Lung (tissue), 11 donors: ENCODE measurements at regions not wholly inside any gene's neighbourhood (a gene's known extent, or its start where the extent isn't known, plus 50 kb on each side); places are given as distances from the start of the nearest gene placed in this dataset.

Experiments used
- ATAC-seq: fragments of 200-7000 bp; cut with Tn5 transposase; one replicate; pipeline ENCODE4 v1.9.1; 2020; ENCODE audit warnings: moderate number of reproducible peaks; ENCODE audit not compliant: insufficient read depth, low FRiP score
- DNase-seq, 3 donors: peaks; one replicate each; pipeline ENCODE4 v3.0.0-alpha.2; 2013 to 2017
- H3K27ac ChIP-seq, 2 donors: one replicate each; pipeline ENCODE4 v1.5.1; 2013; ENCODE audit warnings: mild to moderate bottlenecking in 2 of 2, moderate library complexity in 2 of 2, control low read depth in 1 of 2, inconsistent platforms in 1 of 2, low read depth in 1 of 2, low read length in 1 of 2
- H3K27me3 ChIP-seq, 3 donors: one replicate each; pipeline ENCODE4 v1.5.1; 2013; ENCODE audit warnings: low read length in 2 of 3; ENCODE audit not compliant: control insufficient read depth in 3 of 3, insufficient read depth in 3 of 3
- H3K36me3 ChIP-seq, 4 donors: one replicate each; pipeline ENCODE4 v1.5.1; 2013; ENCODE audit warnings: low read length in 4 of 4, mild to moderate bottlenecking in 1 of 4, moderate library complexity in 1 of 4; ENCODE audit not compliant: control insufficient read depth in 4 of 4, insufficient read depth in 4 of 4
- H3K4me1 ChIP-seq, 5 donors: one replicate each; pipeline ENCODE4 v1.5.1; 2013; ENCODE audit warnings: low read length in 5 of 5, mild to moderate bottlenecking in 2 of 5, moderate library complexity in 1 of 5; ENCODE audit not compliant: control insufficient read depth in 5 of 5, insufficient read depth in 5 of 5
- H3K4me3 ChIP-seq: one replicate; pipeline ENCODE4 v1.5.1; 2013; ENCODE audit warnings: mild to moderate bottlenecking, control low read depth, moderate library complexity
- H3K9ac ChIP-seq, 2 donors: one replicate each; pipeline ENCODE4 v1.5.1; 2013; ENCODE audit warnings: low read length in 2 of 2, control low read depth in 1 of 2; ENCODE audit not compliant: insufficient read depth in 1 of 2
- H3K9me3 ChIP-seq, 4 donors: one replicate each; pipeline ENCODE4 v1.5.1; 2013; ENCODE audit warnings: low read length in 3 of 4, mild to moderate bottlenecking in 1 of 4, moderate library complexity in 1 of 4; ENCODE audit not compliant: control insufficient read depth in 4 of 4, insufficient read depth in 3 of 4
- CTCF ChIP-seq: IDR thresholded peaks from 2 replicates; pipeline ENCODE4 v1.5.1; 2012; ENCODE audit warnings: mild to moderate bottlenecking; ENCODE audit errors: control extremely low read depth, extremely low read depth
- WGBS, 2 donors: extraction: QIAGEN DNeasy Blood & Tissue Kit; methylation state at CpG; one replicate each; pipeline ENCODE4 v1.1.7; 2013; 5-methylcytosine and 5-hydroxymethylcytosine counted together
- donor health status: control.
- donor health status: control.
- donor health status: Bipolar disorder and iron deficiency.
- donor health status: healthy.
- donor health status: DM: yes; HTN: yes; CAD: no.

GRCh38 chr17:13256545-13256944 lies 238.7 kb upstream of the ELAC2 start:
- ATAC-seq, result no peak
- no peak overlapping the region for H3K9ac ChIP-seq
- WGBS, 2 donors, result 86 to 90% methylated on average over 3 of the region's 3 CpGs

GRCh38 chr17:13253733-13254410 lies 236.0 kb upstream of the ELAC2 start:
- no peak overlapping the region for H3K9ac ChIP-seq
- DNase-seq, result no peak
- H3K9me3 ChIP-seq, result peaks cover 0 to 4% (median 2%) of the 10 kb centered on the region in 4 donors
- H3K36me3 ChIP-seq, result no peaks in the 10 kb centered on the region
- H3K27me3 ChIP-seq, result no peaks in the 10 kb centered on the region
- H3K4me1 ChIP-seq, result no peaks in the 10 kb centered on the region
- no peak for ATAC-seq
- WGBS, 2 donors, result 74 to 78% methylated on average over 3 of the region's 3 CpGs
- no peak overlapping the region for H3K27ac ChIP-seq
- H3K4me3 ChIP-seq, result no peak overlapping the region
- TF ChIP-seq CTCF, result no peak

More at GRCh38 chr17:13256545-13256944, 238.7 kb upstream of the ELAC2 start:
- H3K4me3 ChIP-seq, result no peak overlapping the region
- no peaks in the 10 kb centered on the region for H3K4me1 ChIP-seq
- H3K27me3 ChIP-seq, result no peaks in the 10 kb centered on the region
- peaks cover 0 to 2% (median 0%) of the 10 kb centered on the region in 4 donors for H3K9me3 ChIP-seq
- no peaks in the 10 kb centered on the region for H3K36me3 ChIP-seq
- TF ChIP-seq CTCF, result no peak
- no peak overlapping the region for H3K27ac ChIP-seq
- DNase-seq, result no peak

- no peak overlapping the region for H3K9ac ChIP-seq
- H3K36me3 ChIP-seq, result no peaks in the 10 kb centered on the region
- no peaks in the 10 kb centered on the region for H3K9me3 ChIP-seq
- peaks cover 0 to 22% (median 0%) of the 10 kb centered on the region in 5 donors for H3K4me1 ChIP-seq
- H3K27me3 ChIP-seq, result no peaks in the 10 kb centered on the region
- no peak overlapping the region for H3K4me3 ChIP-seq
- no peak overlapping the region for H3K27ac ChIP-seq
- TF ChIP-seq CTCF, result no peak
- no peak for ATAC-seq
- DNase-seq, result peak; percentile 27 to 54 (median 31)
- 80 to 91% methylated on average over 5 of the region's 5 CpGs for WGBS, 2 donors
These were observed 226.7 kb upstream of the ELAC2 start for GRCh38 chr17:13244513-13244912.

- no peak for ATAC-seq
- TF ChIP-seq CTCF, result no peak
- Histone ChIP-seq H3K4me3 (no peak overlapping the region), H3K9me3 (no peaks in the 10 kb centered on the region), H3K36me3 (no peaks in the 10 kb centered on the region), H3K9ac (no peak overlapping the region), H3K4me1 (peaks cover 0 to 24% (median 0%) of the 10 kb centered on the region in 5 donors), H3K27ac (no peak overlapping the region), H3K27me3 (no peaks in the 10 kb centered on the region)
- no peak for DNase-seq
- WGBS, 2 donors, result 96 to 98% methylated on average over 4 of the region's 4 CpGs
These were observed 225.8 kb upstream of the ELAC2 start for GRCh38 chr17:13243585-13243984.
